ENCODE measurements at regions not wholly inside any gene's neighbourhood (a gene's known extent, or its start where the extent isn't known, plus 50 kb on each side); places are given as distances from the start of the nearest gene placed in this dataset.

- TF ChIP-seq POLR2AphosphoS5 (IDR thresholded peaks at IDR 0.05; ENCODE audit: low read depth, low read length): no peak
- no peak for TF ChIP-seq POLR2A (IDR thresholded peaks at IDR 0.05; ENCODE audit: low read depth, low read length)
- TF ChIP-seq TAF1 (IDR thresholded peaks at IDR 0.05; ENCODE audit: borderline replicate concordance, low read depth, low read length): no peak
- FAIRE-seq: no peak
- DNase-seq (ENCODE audit: insufficient read length): no peak
These were observed 367.8 kb upstream of the IL12A start for GRCh38 chr3:159620873-159621272.

- FAIRE-seq: no peak
- no peak for TF ChIP-seq TAF1 (IDR thresholded peaks at IDR 0.05; ENCODE audit: borderline replicate concordance, low read depth, low read length)
- no peak for TF ChIP-seq POLR2AphosphoS5 (IDR thresholded peaks at IDR 0.05; ENCODE audit: low read depth, low read length)
- TF ChIP-seq POLR2A (IDR thresholded peaks at IDR 0.05; ENCODE audit: low read depth, low read length): no peak
- DNase-seq (ENCODE audit: insufficient read length): no peak
These were observed 364.0 kb upstream of the IL12A start for GRCh38 chr3:159624616-159625015.

GRCh38 chr3:159625594-159625993 is 363.0 kb upstream of the IL12A start:
- DNase-seq (ENCODE audit: insufficient read length) (no peak), FAIRE-seq (no peak)
- TF ChIP-seq POLR2AphosphoS5 (IDR thresholded peaks at IDR 0.05; ENCODE audit: low read depth, low read length): no peak
- no peak for TF ChIP-seq TAF1 (IDR thresholded peaks at IDR 0.05; ENCODE audit: borderline replicate concordance, low read depth, low read length)
- TF ChIP-seq POLR2A (IDR thresholded peaks at IDR 0.05; ENCODE audit: low read depth, low read length): no peak

GRCh38 chr3:159626598-159626997 is 362.0 kb upstream of the IL12A start:
- no peak for DNase-seq (ENCODE audit: insufficient read length)
- no peak for TF ChIP-seq TAF1 (IDR thresholded peaks at IDR 0.05; ENCODE audit: borderline replicate concordance, low read depth, low read length)
- TF ChIP-seq POLR2AphosphoS5 (IDR thresholded peaks at IDR 0.05; ENCODE audit: low read depth, low read length): no peak
- TF ChIP-seq POLR2A (IDR thresholded peaks at IDR 0.05; ENCODE audit: low read depth, low read length): no peak
- no peak for FAIRE-seq

- no peak for FAIRE-seq
- TF ChIP-seq TAF1 (IDR thresholded peaks at IDR 0.05; ENCODE audit: borderline replicate concordance, low read depth, low read length) (no peak), POLR2A (IDR thresholded peaks at IDR 0.05; ENCODE audit: low read depth, low read length) (no peak), POLR2AphosphoS5 (IDR thresholded peaks at IDR 0.05; ENCODE audit: low read depth, low read length) (no peak)
- no peak for DNase-seq (ENCODE audit: insufficient read length)
These were observed 361.4 kb upstream of the IL12A start for GRCh38 chr3:159627229-159627628.

GRCh38 chr3:159627634-159628033 is 361.0 kb upstream of the IL12A start:
- FAIRE-seq (no peak), DNase-seq (ENCODE audit: insufficient read length) (no peak)
- TF ChIP-seq POLR2A (IDR thresholded peaks at IDR 0.05; ENCODE audit: low read depth, low read length): no peak
- no peak for TF ChIP-seq TAF1 (IDR thresholded peaks at IDR 0.05; ENCODE audit: borderline replicate concordance, low read depth, low read length)
- no peak for TF ChIP-seq POLR2AphosphoS5 (IDR thresholded peaks at IDR 0.05; ENCODE audit: low read depth, low read length)

GRCh38 chr3:159629329-159630084 is 359.1 kb upstream of the IL12A start:
- FAIRE-seq: no peak
- TF ChIP-seq POLR2A (IDR thresholded peaks at IDR 0.05; ENCODE audit: low read depth, low read length) (no peak), TAF1 (IDR thresholded peaks at IDR 0.05; ENCODE audit: borderline replicate concordance, low read depth, low read length) (no peak)
- DNase-seq (ENCODE audit: insufficient read length): no peak

GRCh38 chr3:159631226-159631625 is 357.4 kb upstream of the IL12A start:
- DNase-seq (ENCODE audit: insufficient read length): no peak
- no peak for TF ChIP-seq POLR2AphosphoS5 (IDR thresholded peaks at IDR 0.05; ENCODE audit: low read depth, low read length)
- TF ChIP-seq TAF1 (IDR thresholded peaks at IDR 0.05; ENCODE audit: borderline replicate concordance, low read depth, low read length): no peak
- TF ChIP-seq POLR2A (IDR thresholded peaks at IDR 0.05; ENCODE audit: low read depth, low read length): no peak
- FAIRE-seq: no peak

GRCh38 chr3:159632128-159632527 is 356.5 kb upstream of the IL12A start:
- TF ChIP-seq POLR2AphosphoS5 (IDR thresholded peaks at IDR 0.05; ENCODE audit: low read depth, low read length): no peak
- no peak for TF ChIP-seq TAF1 (IDR thresholded peaks at IDR 0.05; ENCODE audit: borderline replicate concordance, low read depth, low read length)
- no peak for TF ChIP-seq POLR2A (IDR thresholded peaks at IDR 0.05; ENCODE audit: low read depth, low read length)
- DNase-seq (ENCODE audit: insufficient read length): no peak
- FAIRE-seq: no peak

GRCh38 chr3:159632851-159633250 is 355.8 kb upstream of the IL12A start:
- FAIRE-seq: no peak
- TF ChIP-seq POLR2A (IDR thresholded peaks at IDR 0.05; ENCODE audit: low read depth, low read length) (no peak), POLR2AphosphoS5 (IDR thresholded peaks at IDR 0.05; ENCODE audit: low read depth, low read length) (no peak), TAF1 (IDR thresholded peaks at IDR 0.05; ENCODE audit: borderline replicate concordance, low read depth, low read length) (no peak)
- no peak for DNase-seq (ENCODE audit: insufficient read length)

GRCh38 chr3:159634483-159634882 is 354.2 kb upstream of the IL12A start:
- no peak for FAIRE-seq
- TF ChIP-seq TAF1 (IDR thresholded peaks at IDR 0.05; ENCODE audit: borderline replicate concordance, low read depth, low read length): no peak
- no peak for TF ChIP-seq POLR2AphosphoS5 (IDR thresholded peaks at IDR 0.05; ENCODE audit: low read depth, low read length)
- DNase-seq (ENCODE audit: insufficient read length): no peak

- DNase-seq (ENCODE audit: insufficient read length) (no peak), FAIRE-seq (no peak)
- TF ChIP-seq POLR2A (IDR thresholded peaks at IDR 0.05; ENCODE audit: low read depth, low read length): no peak
- TF ChIP-seq POLR2AphosphoS5 (IDR thresholded peaks at IDR 0.05; ENCODE audit: low read depth, low read length): no peak
These were observed 353.5 kb upstream of the IL12A start for GRCh38 chr3:159635047-159635641.

Measured in GM12892 (cell line).